ENCODE measurements at regions not wholly inside any gene's neighbourhood (a gene's known extent, or its start where the extent isn't known, plus 50 kb on each side); places are given as distances from the start of the nearest gene placed in this dataset.

GRCh38 chr3:75115695-75116094 is 501.2 kb upstream of the CNTN3 start:
- no peaks in the 10 kb centered on the region for H3K4me1 ChIP-seq (ENCODE audit: control insufficient read depth, extremely low read depth, insufficient read depth, low read length)
- no peak overlapping the region for H3K4me3 ChIP-seq (replicated peaks in 1 of 4; ENCODE audit: control extremely low read depth in 1 of 4, insufficient read depth in 1 of 4, low read depth in 3 of 4, low read length in 4 of 4)
- H3K27me3 ChIP-seq (ENCODE audit: control insufficient read depth, insufficient read depth, low read length), result no peaks in the 10 kb centered on the region
- H3K4me2 ChIP-seq (ENCODE audit: extremely low read depth, insufficient read depth, low read length), result no peak overlapping the region
- no peak overlapping the region for H3K27ac ChIP-seq (ENCODE audit: insufficient read depth, low read length)
- TF ChIP-seq EZH2 (IDR thresholded peaks at IDR 0.05; ENCODE audit: low read length, missing control alignments) (no peak), CTCF (conservative IDR thresholded peaks at IDR 0.05 in 1 of 2, IDR thresholded peaks at IDR 0.05 in 1 of 2; ENCODE audit: low read depth in 1 of 2, low read length in 2 of 2) (no peak)
- no peak overlapping the region for H2AFZ ChIP-seq (ENCODE audit: low read length)
- H3K9me3 ChIP-seq (ENCODE audit: control insufficient read depth, insufficient read depth, low read depth, low read length), result no peaks in the 10 kb centered on the region
- no peak overlapping the region for H3K9ac ChIP-seq (ENCODE audit: insufficient read depth, low read length)
- H4K20me1 ChIP-seq (ENCODE audit: control insufficient read depth, extremely low read depth, insufficient read depth, low read length), result no peaks in the 10 kb centered on the region
- no peaks in the 10 kb centered on the region for H3K79me2 ChIP-seq (ENCODE audit: control insufficient read depth, insufficient read depth, low read length)
- no peaks in the 10 kb centered on the region for H3K36me3 ChIP-seq (ENCODE audit: control insufficient read depth, insufficient read depth, low read length)
- DNase-seq (ENCODE audit: low read depth in 2 of 2), result no peak

- Histone ChIP-seq H3K27me3 (ENCODE audit: control insufficient read depth, insufficient read depth, low read length) (no peaks in the 10 kb centered on the region), H3K9me3 (ENCODE audit: control insufficient read depth, insufficient read depth, low read depth, low read length) (no peaks in the 10 kb centered on the region), H3K79me2 (ENCODE audit: control insufficient read depth, insufficient read depth, low read length) (no peaks in the 10 kb centered on the region), H3K4me3 (replicated peaks in 1 of 4; ENCODE audit: control extremely low read depth in 1 of 4, insufficient read depth in 1 of 4, low read depth in 3 of 4, low read length in 4 of 4) (no peak overlapping the region), H4K20me1 (ENCODE audit: control insufficient read depth, extremely low read depth, insufficient read depth, low read length) (no peaks in the 10 kb centered on the region), H3K9ac (ENCODE audit: insufficient read depth, low read length) (no peak overlapping the region), H2AFZ (ENCODE audit: low read length) (no peak overlapping the region), H3K36me3 (ENCODE audit: control insufficient read depth, insufficient read depth, low read length) (no peaks in the 10 kb centered on the region), H3K4me1 (ENCODE audit: control insufficient read depth, extremely low read depth, insufficient read depth, low read length) (no peaks in the 10 kb centered on the region), H3K27ac (ENCODE audit: insufficient read depth, low read length) (no peak overlapping the region), H3K4me2 (ENCODE audit: extremely low read depth, insufficient read depth, low read length) (no peak overlapping the region)
- no peak for DNase-seq (ENCODE audit: low read depth in 2 of 2)
- no peak for TF ChIP-seq CTCF (conservative IDR thresholded peaks at IDR 0.05 in 1 of 2, IDR thresholded peaks at IDR 0.05 in 1 of 2; ENCODE audit: low read depth in 1 of 2, low read length in 2 of 2)
- no peak for TF ChIP-seq EZH2 (IDR thresholded peaks at IDR 0.05; ENCODE audit: low read length, missing control alignments)
Measured at GRCh38 chr3:75118779-75119178, 504.3 kb upstream of the CNTN3 start.

GRCh38 chr3:75126556-75126955 is 512.1 kb upstream of the CNTN3 start:
- Histone ChIP-seq H3K79me2 (ENCODE audit: control insufficient read depth, insufficient read depth, low read length) (no peaks in the 10 kb centered on the region), H3K27me3 (ENCODE audit: control insufficient read depth, insufficient read depth, low read length) (no peaks in the 10 kb centered on the region), H3K9me3 (ENCODE audit: control insufficient read depth, insufficient read depth, low read depth, low read length) (no peaks in the 10 kb centered on the region), H3K4me2 (ENCODE audit: extremely low read depth, insufficient read depth, low read length) (no peak overlapping the region), H3K9ac (ENCODE audit: insufficient read depth, low read length) (no peak overlapping the region), H2AFZ (ENCODE audit: low read length) (no peak overlapping the region), H3K4me1 (ENCODE audit: control insufficient read depth, extremely low read depth, insufficient read depth, low read length) (no peaks in the 10 kb centered on the region), H4K20me1 (ENCODE audit: control insufficient read depth, extremely low read depth, insufficient read depth, low read length) (no peaks in the 10 kb centered on the region), H3K27ac (ENCODE audit: insufficient read depth, low read length) (no peak overlapping the region), H3K36me3 (ENCODE audit: control insufficient read depth, insufficient read depth, low read length) (no peaks in the 10 kb centered on the region), H3K4me3 (replicated peaks in 1 of 4; ENCODE audit: control extremely low read depth in 1 of 4, insufficient read depth in 1 of 4, low read depth in 3 of 4, low read length in 4 of 4) (no peak overlapping the region)
- DNase-seq (ENCODE audit: low read depth in 2 of 2), result no peak
- TF ChIP-seq CTCF (conservative IDR thresholded peaks at IDR 0.05 in 1 of 2, IDR thresholded peaks at IDR 0.05 in 1 of 2; ENCODE audit: low read depth in 1 of 2, low read length in 2 of 2) (no peak), EZH2 (IDR thresholded peaks at IDR 0.05; ENCODE audit: low read length, missing control alignments) (no peak)

All from fibroblast of lung (primary cell).